Stimulated activated CD8-positive, alpha-beta memory T cell treated with anti-CD3 and anti-CD28 coated beads, Interleukin-15, amount 100 ng/mL, for 48 hours (primary cell): ENCODE measurements at regions not wholly inside any gene's neighbourhood (a gene's known extent, or its start where the extent isn't known, plus 50 kb on each side); places are given as distances from the start of the nearest gene placed in this dataset.

Experiments
- DNase-seq, 2 donors: peaks; one replicate each; pipeline ENCODE4 v3.0.0-alpha.2; 2020; ENCODE audit warnings: low read depth in 2 of 2

DNA sequence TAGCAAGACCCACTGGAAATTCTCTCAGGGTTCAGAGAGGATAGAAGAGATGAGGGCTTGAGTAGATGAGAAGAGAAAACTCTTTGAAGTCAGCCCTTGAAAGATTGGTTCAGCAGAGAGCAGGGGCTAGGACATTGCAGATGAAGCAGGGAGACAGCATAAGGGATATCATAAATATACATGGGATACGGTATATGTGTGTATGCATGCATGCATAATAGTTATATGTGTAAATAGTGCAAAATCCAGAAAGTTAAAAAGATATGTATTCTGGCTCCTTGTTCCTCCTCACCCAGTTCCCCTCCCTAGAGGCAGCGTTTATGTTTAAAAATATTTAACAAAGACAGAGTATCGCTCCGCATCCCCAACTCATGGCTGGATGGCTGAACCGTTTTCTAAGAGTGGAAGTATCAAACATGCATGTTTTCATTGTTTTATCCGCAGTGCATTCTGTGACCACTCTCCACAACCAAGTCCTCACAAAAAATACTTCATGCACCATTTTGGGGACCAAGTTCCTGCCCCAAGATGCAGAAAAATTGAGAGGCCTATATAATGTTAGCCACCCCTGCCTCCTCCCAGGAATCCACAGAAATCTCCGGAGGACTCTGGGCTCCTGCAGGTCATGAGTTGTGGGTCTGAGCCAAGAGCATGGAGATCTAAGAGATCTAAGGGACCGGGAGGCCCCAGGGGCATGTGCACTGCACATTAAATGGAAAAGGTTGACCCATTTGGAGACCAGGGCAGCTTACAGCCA, 119.5 kb downstream of the MTX3 start:
- no peak for DNase-seq

- no peak for DNase-seq
Measured at GRCh38 chr5:79868163-79868670, 122.8 kb downstream of the MTX3 start.

- DNase-seq, result no peak
Measured at GRCh38 chr5:79865579-79865978, 125.5 kb downstream of the MTX3 start.

DNA sequence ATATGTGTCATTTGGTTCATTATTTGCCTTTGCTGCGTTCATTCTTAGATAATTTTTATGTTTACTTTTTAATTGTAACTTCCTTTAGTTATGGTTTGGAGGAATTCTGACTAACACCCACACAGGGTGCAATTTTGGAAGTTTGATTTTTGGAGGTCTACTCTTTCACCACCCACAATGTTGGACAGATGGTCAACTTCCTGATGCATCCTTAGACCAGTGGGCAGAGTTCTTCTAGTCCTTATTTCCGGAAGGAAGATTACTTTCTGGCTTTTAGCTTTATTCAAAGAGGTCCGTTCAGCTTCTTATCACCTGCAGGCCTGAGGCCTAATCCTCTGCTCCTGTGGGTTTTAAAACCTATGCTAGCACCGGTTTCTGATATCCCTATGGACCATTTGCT, 126.7 kb downstream of the MTX3 start:
- no peak for DNase-seq

DNA sequence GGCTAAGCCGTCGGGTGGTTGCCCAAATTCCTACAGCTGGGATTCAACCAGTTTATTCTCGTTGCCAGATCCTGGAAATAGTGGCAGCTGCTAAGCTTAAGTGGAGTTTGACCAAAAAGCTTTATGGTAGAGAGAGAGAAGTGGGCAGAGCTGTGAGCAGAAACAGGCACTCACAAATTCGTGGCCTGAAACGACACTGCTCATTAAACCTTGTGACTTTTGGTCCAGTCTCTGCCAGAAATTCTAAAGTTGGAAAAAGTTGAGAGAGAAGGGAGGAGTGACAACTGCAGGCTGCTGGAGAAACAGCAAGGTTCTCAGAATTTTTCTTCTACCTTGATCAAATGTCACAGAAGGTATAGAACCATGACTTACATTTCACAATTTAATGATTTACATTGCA, 131.5 kb downstream of the MTX3 start:
- no peak for DNase-seq

DNA sequence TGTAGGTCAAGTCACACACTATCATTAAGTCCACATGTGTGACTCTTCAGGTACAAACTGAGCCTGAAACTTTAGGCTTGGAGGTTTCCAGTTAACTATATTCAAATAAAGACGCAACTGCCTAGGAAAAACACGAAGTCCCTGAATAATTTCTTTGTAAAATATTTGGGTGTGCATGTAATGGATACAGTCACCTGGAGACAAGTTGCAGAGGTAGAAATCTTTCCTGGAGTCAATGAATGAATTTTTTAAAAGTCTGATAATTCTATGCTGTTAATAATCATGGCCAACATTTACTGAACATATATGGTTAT, 132.7 kb downstream of the MTX3 start:
- DNase-seq, result no peak

- DNase-seq, result peak; percentile 49 to 51
Measured at GRCh38 chr5:79857714-79858409, 133.2 kb downstream of the MTX3 start.

DNA sequence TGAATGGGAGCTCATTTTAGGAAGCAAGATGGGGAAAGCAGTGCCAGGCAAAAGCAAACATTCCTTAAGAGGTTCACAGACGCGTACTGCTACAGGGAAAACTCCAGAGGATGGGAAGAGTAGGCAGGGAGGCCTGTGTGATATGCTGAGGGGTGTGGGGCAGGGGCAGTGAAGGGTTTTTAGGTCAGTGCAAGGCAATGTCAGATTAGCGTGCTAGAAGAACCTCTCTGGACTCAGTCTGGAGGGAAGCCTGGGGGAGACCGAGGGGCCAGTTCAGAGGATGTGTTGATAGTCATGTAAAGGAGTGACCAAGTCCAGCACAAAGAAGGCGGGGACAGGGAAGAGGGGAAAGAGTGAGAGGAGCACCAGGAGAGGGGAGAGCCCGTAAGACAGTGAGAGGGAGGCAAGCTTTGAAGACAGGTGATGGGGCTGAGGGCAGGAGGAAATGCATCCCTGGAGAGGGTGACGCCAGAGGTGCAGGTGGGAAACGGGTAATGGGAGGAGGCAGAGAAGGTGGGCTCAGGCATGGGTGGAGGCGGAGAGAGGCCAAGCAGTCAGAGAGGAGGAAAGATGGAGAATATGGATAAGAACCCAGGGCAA, 134.5 kb downstream of the MTX3 start:
- DNase-seq, result no peak

GRCh38 chr5:79853676-79854418, 137.2 kb downstream of the MTX3 start:
- DNase-seq, result peak; percentile 36 to 53

DNA sequence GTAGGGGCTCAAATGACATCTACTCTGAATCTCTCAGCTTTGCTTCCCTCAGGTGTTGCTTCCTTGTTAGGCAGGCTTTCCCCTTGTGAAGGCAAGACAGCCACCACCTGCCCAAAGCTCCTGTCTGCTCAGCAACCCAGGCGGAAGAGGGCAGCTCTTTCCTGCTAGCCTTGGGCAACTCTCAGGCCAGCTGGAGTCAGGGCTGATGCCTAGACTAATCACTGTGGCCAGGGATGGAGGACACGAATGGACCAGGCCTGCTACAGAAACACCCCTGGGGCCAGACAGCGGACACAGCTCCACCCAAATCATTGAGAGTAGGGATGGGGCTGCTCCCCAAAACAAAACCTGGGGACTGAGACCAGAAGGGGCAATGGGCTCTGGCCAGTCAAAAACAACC, 138.0 kb downstream of the MTX3 start:
- DNase-seq, result no peak

DNA sequence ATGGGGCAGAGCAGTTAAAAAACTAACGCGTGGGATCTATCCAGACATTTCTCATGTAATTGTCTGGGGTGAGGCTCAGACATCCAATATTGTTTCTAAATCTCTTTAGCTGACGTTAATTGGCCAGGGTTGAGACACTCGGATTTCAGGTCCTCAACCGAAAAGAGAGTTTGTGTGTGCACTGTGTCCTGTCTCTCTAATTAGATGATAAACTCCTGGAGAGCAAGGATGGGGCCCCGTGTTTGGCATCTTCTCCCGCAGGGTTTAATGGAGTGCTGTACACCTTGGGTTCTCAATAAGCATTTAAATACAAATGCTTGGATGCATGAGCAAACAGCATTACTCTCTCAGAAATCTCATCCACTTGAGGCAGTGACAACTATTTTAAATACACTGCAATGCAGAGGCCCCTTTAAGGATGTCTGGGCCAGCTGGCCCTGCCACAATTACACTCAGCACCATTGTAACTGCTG, 139.6 kb downstream of the MTX3 start:
- no peak for DNase-seq

DNA sequence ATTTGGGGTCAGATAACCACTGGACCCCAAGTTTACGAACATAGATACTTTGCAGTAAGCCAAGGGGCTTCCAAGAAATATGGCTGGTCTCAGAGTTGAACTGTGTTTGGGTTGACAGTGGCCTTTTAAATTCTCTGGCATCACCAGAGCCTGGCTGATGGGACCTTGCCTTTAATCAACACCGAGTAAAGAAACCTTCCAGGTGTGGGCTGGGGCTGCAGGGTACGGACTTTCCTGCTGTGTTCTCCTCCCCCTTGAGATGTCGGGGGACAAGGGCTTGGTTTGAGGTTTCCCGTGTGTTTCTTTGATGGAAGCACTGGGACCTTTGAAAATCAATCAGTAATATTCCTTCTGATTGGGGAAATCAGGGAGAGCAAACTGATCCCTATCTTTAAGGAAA, 140.1 kb downstream of the MTX3 start:
- no peak for DNase-seq

GRCh38 chr5:79850316-79850822, 140.7 kb downstream of the MTX3 start:
- no peak for DNase-seq

DNA sequence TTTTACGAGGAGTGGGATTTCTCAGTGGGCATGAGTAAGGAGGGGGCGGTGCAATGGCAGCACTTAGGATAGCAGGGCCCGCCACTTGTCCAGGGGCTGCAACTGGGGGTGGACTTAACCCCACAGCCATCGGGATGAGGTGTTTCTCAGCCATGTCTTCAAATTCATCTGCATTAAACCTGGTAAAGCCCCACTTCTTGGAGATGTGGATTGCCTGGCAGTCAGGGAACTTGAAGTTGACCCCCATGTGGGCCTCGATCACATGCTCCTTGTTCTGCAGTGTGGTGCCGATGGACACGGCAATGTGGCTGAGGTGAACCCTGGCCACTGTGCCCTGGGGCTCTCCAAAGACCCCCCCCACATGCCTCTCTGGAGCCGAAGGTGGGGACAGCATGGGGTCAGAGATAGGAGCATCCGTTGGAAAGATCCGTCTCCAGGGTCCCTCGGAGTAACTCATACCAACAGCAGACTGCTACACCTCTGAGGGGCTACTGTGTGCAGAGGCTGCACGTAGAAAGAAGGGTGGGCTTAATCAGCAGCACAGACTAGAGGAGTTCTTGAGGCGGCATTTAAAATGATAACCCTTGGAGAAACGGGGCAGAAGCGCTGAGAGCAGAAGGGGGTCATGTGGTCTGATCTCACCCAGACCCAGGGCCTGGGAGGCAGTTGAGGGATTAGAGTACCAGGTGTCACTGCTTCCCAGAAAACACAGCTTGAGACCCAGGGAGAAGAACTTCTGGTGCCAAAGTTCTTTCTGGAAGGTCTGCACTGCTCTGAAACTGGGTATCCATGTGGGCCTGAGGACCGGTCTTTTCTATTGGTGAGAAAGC, 141.4 kb downstream of the MTX3 start:
- no peak for DNase-seq
